Neural cell (in vitro differentiated cells): ENCODE measurements at regions not wholly inside any gene's neighbourhood (a gene's known extent, or its start where the extent isn't known, plus 50 kb on each side); places are given as distances from the start of the nearest gene placed in this dataset.

Source experiments
- H2AFZ ChIP-seq: fragments of 200-600, 300-800 bp; sonication (generic), shearing (Covaris generic); 2 replicates; pipeline ENCODE4 v1.6.0; 2014; ENCODE audit warnings: low read depth, mild to moderate bottlenecking, antibody characterized with exemption, low read length, moderate library complexity
- H3F3A ChIP-seq: fragments of 200-600 bp; shearing (Covaris generic); 2 replicates; pipeline ENCODE4 v1.6.1; 2016; ENCODE audit warnings: mild to moderate bottlenecking, moderate library complexity, mixed read lengths, antibody characterized with exemption, low read length; ENCODE audit not compliant: insufficient read depth, poor library complexity, severe bottlenecking
- H3K27ac ChIP-seq: fragments of 200-600, 300-800 bp; sonication (generic), shearing (Covaris generic); 2 replicates; pipeline ENCODE4 v1.5.1; 2014; ENCODE audit warnings: mild to moderate bottlenecking, low read length, moderate library complexity
- H3K27me3 ChIP-seq: fragments of 300-800, 200-600 bp; sonication (generic), shearing (Covaris generic); 2 replicates; pipeline ENCODE4 v1.6.0; 2014; ENCODE audit warnings: mild to moderate bottlenecking, low read depth, low read length, moderate library complexity; ENCODE audit not compliant: insufficient read depth
- H3K36me3 ChIP-seq: fragments of 300-800, 200-600 bp; sonication (generic), shearing (Covaris generic); 2 replicates; pipeline ENCODE4 v1.5.1; 2014; ENCODE audit warnings: mild to moderate bottlenecking, antibody characterized with exemption, low read length, moderate library complexity; ENCODE audit not compliant: insufficient read depth
- H3K4me2 ChIP-seq: fragments of 300-800, 200-600 bp; sonication (generic), shearing (Covaris generic); 2 replicates; pipeline ENCODE4 v1.6.0; 2014; ENCODE audit warnings: mild to moderate bottlenecking, low read length
- H3K4me3 ChIP-seq: fragments of 300-800, 200-600 bp; sonication (generic), shearing (Covaris generic); 2 replicates; pipeline ENCODE4 v1.5.1; 2014; ENCODE audit warnings: mild to moderate bottlenecking, low read length, moderate library complexity
- H3K79me2 ChIP-seq: fragments of 200-600 bp; shearing (Covaris generic); replicated peaks from 2 replicates; pipeline ENCODE4 v1.6.0; 2014; ENCODE audit warnings: mild to moderate bottlenecking, low read length, moderate library complexity; ENCODE audit not compliant: insufficient read depth
- H3K9ac ChIP-seq: fragments of 300-800, 200-600 bp; sonication (generic), shearing (Covaris generic); 2 replicates; pipeline ENCODE4 v1.6.1; 2016; ENCODE audit warnings: mild to moderate bottlenecking, low read length, mixed read lengths
- H3K9me2 ChIP-seq: fragments of 200-600 bp; shearing (Covaris generic); 2 replicates; pipeline ENCODE4 v1.6.1; 2016; ENCODE audit warnings: mild to moderate bottlenecking, low read length, mixed read lengths; ENCODE audit not compliant: insufficient read depth
- H3K9me3 ChIP-seq: fragments of 200-600, 300-800 bp; sonication (generic), shearing (Covaris generic); 2 replicates; pipeline ENCODE4 v1.6.1; 2016; ENCODE audit warnings: mild to moderate bottlenecking, mixed run types, low read length, moderate library complexity, mixed read lengths
- H4K20me1 ChIP-seq: fragments of 200-600 bp; shearing (Covaris generic); 2 replicates; pipeline ENCODE4 v1.6.1; 2016; ENCODE audit warnings: mild to moderate bottlenecking, mixed run types; ENCODE audit not compliant: insufficient read depth
- EP300 ChIP-seq: fragments of 450-650 bp; conservative IDR thresholded peaks from 2 replicates; pipeline ENCODE4 v1.6.1; 2014; ENCODE audit warnings: antibody characterized with exemption, mild to moderate bottlenecking, moderate library complexity; ENCODE audit not compliant: poor library complexity, severe bottlenecking
- EZH2 ChIP-seq: fragments of 200-600, 300-800 bp; shearing (Covaris generic), sonication (generic); IDR thresholded peaks from 2 replicates; pipeline ENCODE4 v1.6.1; 2014; ENCODE audit warnings: antibody characterized with exemption, low read length, borderline replicate concordance, mild to moderate bottlenecking; ENCODE audit not compliant: insufficient read depth, poor library complexity, severe bottlenecking
- MXI1 ChIP-seq: fragments of 450-650 bp; conservative IDR thresholded peaks from 2 replicates; pipeline ENCODE4 v1.6.1; 2014; ENCODE audit warnings: antibody characterized with exemption, mild to moderate bottlenecking; ENCODE audit not compliant: poor library complexity, severe bottlenecking
- POLR2AphosphoS5 ChIP-seq: IDR thresholded peaks from 2 replicates; pipeline ENCODE4 v1.6.1; 2012
- RAD21 ChIP-seq: fragments of 450-650 bp; conservative IDR thresholded peaks from 2 replicates; pipeline ENCODE4 v1.6.1; 2014; ENCODE audit warnings: antibody characterized with exemption, mild to moderate bottlenecking, moderate library complexity
- SMC3 ChIP-seq: fragments of 450-650 bp; conservative IDR thresholded peaks from 2 replicates; pipeline ENCODE4 v1.6.1; 2014; ENCODE audit warnings: antibody characterized with exemption, mild to moderate bottlenecking, moderate library complexity; ENCODE audit not compliant: poor library complexity
- TAF1 ChIP-seq: IDR thresholded peaks from 2 replicates; pipeline ENCODE4 v1.6.1; 2012; ENCODE audit warnings: low read depth
- TF ChIP-seq, protein P1 (sequence below): IDR thresholded peaks from 2 replicates; pipeline ENCODE4 v1.6.1; 2012; ENCODE audit warnings: borderline replicate concordance
- TF ChIP-seq, protein P2 (sequence below): fragments of 450-650 bp; IDR thresholded peaks from 2 replicates; pipeline ENCODE4 v1.5.1; 2014; ENCODE audit warnings: antibody characterized with exemption, mild to moderate bottlenecking, moderate library complexity; ENCODE audit not compliant: poor library complexity, severe bottlenecking

DNA sequence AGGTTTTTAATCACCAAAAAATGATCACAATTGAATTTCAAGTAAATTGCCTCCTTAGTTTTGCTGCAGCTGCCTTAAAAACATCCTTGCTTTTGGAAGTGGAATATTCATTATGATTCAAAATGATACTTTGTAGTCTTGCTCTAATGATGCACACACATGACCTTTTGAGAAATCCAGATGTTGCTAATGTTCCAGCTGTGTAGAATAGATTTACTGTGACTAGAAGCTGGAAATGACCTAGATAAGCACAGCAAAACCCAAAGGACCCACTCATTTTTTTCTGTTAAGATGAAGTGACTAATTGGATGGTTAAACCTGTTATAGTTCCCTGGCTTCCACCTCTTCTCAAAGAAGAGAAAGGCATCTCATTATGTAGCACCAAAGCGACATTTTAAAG is 64.6 kb upstream of the RALGPS2 start:
- no peak overlapping the region for H3K27ac ChIP-seq
- H3K9me2 ChIP-seq: no peaks in the 10 kb centered on the region
- no peak overlapping the region for H3K9ac ChIP-seq
- H3K4me3 ChIP-seq: no peak overlapping the region
- no peak overlapping the region for H2AFZ ChIP-seq
- no peaks in the 10 kb centered on the region for H3K27me3 ChIP-seq
- H4K20me1 ChIP-seq: no peaks in the 10 kb centered on the region
- H3K4me2 ChIP-seq: no peak overlapping the region
- no peaks in the 10 kb centered on the region for H3K79me2 ChIP-seq
- H3K9me3 ChIP-seq: no peaks in the 10 kb centered on the region
- H3K36me3 ChIP-seq: no peaks in the 10 kb centered on the region
- TF ChIP-seq, protein P1, sequence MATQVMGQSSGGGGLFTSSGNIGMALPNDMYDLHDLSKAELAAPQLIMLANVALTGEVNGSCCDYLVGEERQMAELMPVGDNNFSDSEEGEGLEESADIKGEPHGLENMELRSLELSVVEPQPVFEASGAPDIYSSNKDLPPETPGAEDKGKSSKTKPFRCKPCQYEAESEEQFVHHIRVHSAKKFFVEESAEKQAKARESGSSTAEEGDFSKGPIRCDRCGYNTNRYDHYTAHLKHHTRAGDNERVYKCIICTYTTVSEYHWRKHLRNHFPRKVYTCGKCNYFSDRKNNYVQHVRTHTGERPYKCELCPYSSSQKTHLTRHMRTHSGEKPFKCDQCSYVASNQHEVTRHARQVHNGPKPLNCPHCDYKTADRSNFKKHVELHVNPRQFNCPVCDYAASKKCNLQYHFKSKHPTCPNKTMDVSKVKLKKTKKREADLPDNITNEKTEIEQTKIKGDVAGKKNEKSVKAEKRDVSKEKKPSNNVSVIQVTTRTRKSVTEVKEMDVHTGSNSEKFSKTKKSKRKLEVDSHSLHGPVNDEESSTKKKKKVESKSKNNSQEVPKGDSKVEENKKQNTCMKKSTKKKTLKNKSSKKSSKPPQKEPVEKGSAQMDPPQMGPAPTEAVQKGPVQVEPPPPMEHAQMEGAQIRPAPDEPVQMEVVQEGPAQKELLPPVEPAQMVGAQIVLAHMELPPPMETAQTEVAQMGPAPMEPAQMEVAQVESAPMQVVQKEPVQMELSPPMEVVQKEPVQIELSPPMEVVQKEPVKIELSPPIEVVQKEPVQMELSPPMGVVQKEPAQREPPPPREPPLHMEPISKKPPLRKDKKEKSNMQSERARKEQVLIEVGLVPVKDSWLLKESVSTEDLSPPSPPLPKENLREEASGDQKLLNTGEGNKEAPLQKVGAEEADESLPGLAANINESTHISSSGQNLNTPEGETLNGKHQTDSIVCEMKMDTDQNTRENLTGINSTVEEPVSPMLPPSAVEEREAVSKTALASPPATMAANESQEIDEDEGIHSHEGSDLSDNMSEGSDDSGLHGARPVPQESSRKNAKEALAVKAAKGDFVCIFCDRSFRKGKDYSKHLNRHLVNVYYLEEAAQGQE: no peak
- no peak for TF ChIP-seq MXI1
- no peak for TF ChIP-seq RAD21
- TF ChIP-seq EZH2: no peak
- no peak for TF ChIP-seq TAF1
- TF ChIP-seq POLR2AphosphoS5: no peak
- TF ChIP-seq EP300: no peak
- no peak for TF ChIP-seq SMC3
- TF ChIP-seq, protein P2, sequence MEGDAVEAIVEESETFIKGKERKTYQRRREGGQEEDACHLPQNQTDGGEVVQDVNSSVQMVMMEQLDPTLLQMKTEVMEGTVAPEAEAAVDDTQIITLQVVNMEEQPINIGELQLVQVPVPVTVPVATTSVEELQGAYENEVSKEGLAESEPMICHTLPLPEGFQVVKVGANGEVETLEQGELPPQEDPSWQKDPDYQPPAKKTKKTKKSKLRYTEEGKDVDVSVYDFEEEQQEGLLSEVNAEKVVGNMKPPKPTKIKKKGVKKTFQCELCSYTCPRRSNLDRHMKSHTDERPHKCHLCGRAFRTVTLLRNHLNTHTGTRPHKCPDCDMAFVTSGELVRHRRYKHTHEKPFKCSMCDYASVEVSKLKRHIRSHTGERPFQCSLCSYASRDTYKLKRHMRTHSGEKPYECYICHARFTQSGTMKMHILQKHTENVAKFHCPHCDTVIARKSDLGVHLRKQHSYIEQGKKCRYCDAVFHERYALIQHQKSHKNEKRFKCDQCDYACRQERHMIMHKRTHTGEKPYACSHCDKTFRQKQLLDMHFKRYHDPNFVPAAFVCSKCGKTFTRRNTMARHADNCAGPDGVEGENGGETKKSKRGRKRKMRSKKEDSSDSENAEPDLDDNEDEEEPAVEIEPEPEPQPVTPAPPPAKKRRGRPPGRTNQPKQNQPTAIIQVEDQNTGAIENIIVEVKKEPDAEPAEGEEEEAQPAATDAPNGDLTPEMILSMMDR: no peak
- H3F3A ChIP-seq: no peaks in the 10 kb centered on the region

DNA sequence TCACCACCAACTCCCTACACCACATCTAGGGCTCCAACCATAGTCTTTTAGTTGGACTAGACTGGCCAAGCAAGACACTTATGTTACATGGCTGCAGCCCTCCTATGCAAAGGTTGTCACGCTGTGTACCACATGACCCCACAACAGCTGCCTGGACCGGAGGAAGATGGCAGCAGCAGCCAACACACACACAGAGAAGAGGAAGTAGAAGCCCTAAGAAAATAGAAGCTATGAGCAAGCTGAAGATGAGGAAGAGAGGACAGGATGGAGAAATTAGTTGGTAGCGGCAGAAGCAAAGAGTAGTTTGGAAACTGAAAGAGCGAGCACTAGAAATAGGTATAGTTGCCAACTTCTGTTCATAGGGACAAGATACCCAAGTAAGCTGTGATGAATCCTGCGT is 60.8 kb upstream of the RALGPS2 start:
- TF ChIP-seq TAF1: no peak
- TF ChIP-seq POLR2AphosphoS5: no peak
- TF ChIP-seq, protein P2: no peak
- TF ChIP-seq SMC3: no peak
- TF ChIP-seq RAD21: no peak
- TF ChIP-seq MXI1: no peak
- TF ChIP-seq, protein P1: no peak
- TF ChIP-seq EP300: no peak
- TF ChIP-seq EZH2: no peak
- no peaks in the 10 kb centered on the region for H3K9me3 ChIP-seq
- H3K27ac ChIP-seq: no peak overlapping the region
- H4K20me1 ChIP-seq: no peaks in the 10 kb centered on the region
- no peaks in the 10 kb centered on the region for H3K79me2 ChIP-seq
- no peak overlapping the region for H2AFZ ChIP-seq
- H3K9ac ChIP-seq: no peak overlapping the region
- H3K4me2 ChIP-seq: no peak overlapping the region
- H3K27me3 ChIP-seq: no peaks in the 10 kb centered on the region
- no peak overlapping the region for H3K4me3 ChIP-seq
- H3F3A ChIP-seq: no peaks in the 10 kb centered on the region
- no peaks in the 10 kb centered on the region for H3K9me2 ChIP-seq
- no peaks in the 10 kb centered on the region for H3K36me3 ChIP-seq
